Stimulated activated CD8-positive, alpha-beta memory T cell treated with anti-CD3 and anti-CD28 coated beads, Interleukin-12 subunit alpha, Interleukin-12 subunit beta, amount 100 ng/mL, for 1 hour (primary cell): ENCODE measurements at regions not wholly inside any gene's neighbourhood (a gene's known extent, or its start where the extent isn't known, plus 50 kb on each side); places are given as distances from the start of the nearest gene placed in this dataset.

ENCODE experiments used
- DNase-seq: peaks from one replicate; pipeline ENCODE4 v3.0.0-alpha.2; 2020; ENCODE audit warnings: low read depth

GRCh38 chr2:145041706-145042105, 521.8 kb upstream of the ZEB2 start:
- no peak for DNase-seq

- DNase-seq = no peak
Measured at GRCh38 chr2:145040433-145040832, 520.5 kb upstream of the ZEB2 start.

GRCh38 chr2:145038041-145038525, 518.2 kb upstream of the ZEB2 start:
- DNase-seq = no peak

- DNase-seq = no peak
Measured at GRCh38 chr2:145036421-145037011, 516.6 kb upstream of the ZEB2 start.

- DNase-seq = no peak
Measured at GRCh38 chr2:145034511-145034910, 514.6 kb upstream of the ZEB2 start.

- DNase-seq = no peak
Measured at GRCh38 chr2:145033438-145033837, 513.5 kb upstream of the ZEB2 start.

GRCh38 chr2:145032791-145033190, 512.9 kb upstream of the ZEB2 start:
- DNase-seq = no peak

GRCh38 chr2:145029873-145030272, 510.0 kb upstream of the ZEB2 start:
- no peak for DNase-seq

- no peak for DNase-seq
Measured at GRCh38 chr2:145029081-145029480, 509.2 kb upstream of the ZEB2 start.

- DNase-seq = no peak
Measured at GRCh38 chr2:145028101-145028920, 508.4 kb upstream of the ZEB2 start.

- DNase-seq = no peak
Measured at GRCh38 chr2:145026456-145027455, 506.8 kb upstream of the ZEB2 start.

- DNase-seq = no peak
Measured at GRCh38 chr2:145025382-145025781, 505.5 kb upstream of the ZEB2 start.

- DNase-seq = no peak
Measured at GRCh38 chr2:145023334-145023934, 503.5 kb upstream of the ZEB2 start.

- no peak for DNase-seq
Measured at GRCh38 chr2:145022666-145023333, 502.9 kb upstream of the ZEB2 start.

GRCh38 chr2:145021962-145022665, 502.2 kb upstream of the ZEB2 start:
- no peak for DNase-seq

GRCh38 chr2:145020694-145021093, 500.8 kb upstream of the ZEB2 start:
- no peak for DNase-seq

- DNase-seq = no peak
Measured at GRCh38 chr2:145020139-145020538, 500.2 kb upstream of the ZEB2 start.

GRCh38 chr2:145018502-145018901, 498.6 kb upstream of the ZEB2 start:
- no peak for DNase-seq

GRCh38 chr2:145017149-145017548, 497.2 kb upstream of the ZEB2 start:
- DNase-seq = no peak

- DNase-seq = no peak
Measured at GRCh38 chr2:145016711-145017110, 496.8 kb upstream of the ZEB2 start.

- no peak for DNase-seq
Measured at GRCh38 chr2:145015561-145015960, 495.6 kb upstream of the ZEB2 start.
